HAP-1 (cell line): ENCODE measurements at regions not wholly inside any gene's neighbourhood (a gene's known extent, or its start where the extent isn't known, plus 50 kb on each side); places are given as distances from the start of the nearest gene placed in this dataset.

ENCODE experiments used
- DNase-seq, 2 experiments: peaks; one replicate each; pipeline ENCODE4 v3.0.0-alpha.2; 2016 to 2020; ENCODE audit warnings: low spot score in 2 of 2
- H3K27me3 ChIP-seq: fragments of 250-450 bp; sonication (Bioruptor Pico); 2 replicates; pipeline ENCODE4 v1.5.1; 2020; ENCODE audit warnings: low read depth, mild to moderate bottlenecking, moderate library complexity
- H3K36me3 ChIP-seq: fragments of 250-450 bp; sonication (Bioruptor Pico); replicated peaks from 2 replicates; pipeline ENCODE4 v1.5.1; 2020; ENCODE audit warnings: mild to moderate bottlenecking
- H3K4me1 ChIP-seq: fragments of 250-450 bp; sonication (Bioruptor Pico); 2 replicates; pipeline ENCODE4 v1.5.1; 2020; ENCODE audit warnings: mild to moderate bottlenecking
- H3K4me3 ChIP-seq: fragments of 250-450 bp; sonication (Bioruptor Pico); 2 replicates; pipeline ENCODE4 v1.5.1; 2020; ENCODE audit warnings: mild to moderate bottlenecking, moderate library complexity
- H3K9me3 ChIP-seq: fragments of 250-450 bp; sonication (Bioruptor Pico); 2 replicates; pipeline ENCODE4 v1.5.1; 2020; ENCODE audit warnings: mild to moderate bottlenecking, moderate library complexity
- in situ Hi-C: fragments of 300-500 bp; cut with MboI; formaldehyde crosslinking; loops from 3 replicates; pipeline ENCODE4 v1.14.3; 2020; ENCODE audit warnings: low sequenced_read_pairs, inconsistent platforms, mixed read lengths

DNA sequence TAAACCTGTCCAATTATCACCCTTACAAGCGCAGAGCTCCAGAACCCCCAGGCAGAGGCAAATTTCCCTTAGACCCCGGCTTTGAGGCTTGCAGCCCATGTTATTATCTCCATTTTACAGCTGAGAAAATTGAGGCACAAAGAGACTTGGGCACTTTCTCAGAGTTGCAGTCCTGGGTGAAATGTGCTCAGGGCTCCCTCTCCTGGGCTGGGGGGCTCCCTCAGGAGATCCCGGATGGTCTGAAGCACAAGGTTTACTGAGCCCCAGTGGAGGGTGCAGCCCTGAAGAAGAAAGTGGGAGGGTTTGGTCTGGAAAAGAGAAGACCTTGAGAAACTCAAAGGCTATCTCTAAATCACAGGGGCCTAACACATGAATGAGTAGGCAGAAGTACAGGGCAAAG is 156.6 kb downstream of the CYRIA start:
- in situ Hi-C loops: loop anchor here (5.0 to 25.0 kb wide), 2 partner anchors 572 to 872 kb away; partner anchors contain the start of gene MYCN
- DNase-seq: no peak
- no peak overlapping the region for H3K4me3 ChIP-seq
- H3K4me1 ChIP-seq: no peaks in the 10 kb centered on the region
- no peaks in the 10 kb centered on the region for H3K9me3 ChIP-seq
- H3K36me3 ChIP-seq: no peaks in the 10 kb centered on the region
- peaks cover 10% of the 10 kb centered on the region for H3K27me3 ChIP-seq

DNA sequence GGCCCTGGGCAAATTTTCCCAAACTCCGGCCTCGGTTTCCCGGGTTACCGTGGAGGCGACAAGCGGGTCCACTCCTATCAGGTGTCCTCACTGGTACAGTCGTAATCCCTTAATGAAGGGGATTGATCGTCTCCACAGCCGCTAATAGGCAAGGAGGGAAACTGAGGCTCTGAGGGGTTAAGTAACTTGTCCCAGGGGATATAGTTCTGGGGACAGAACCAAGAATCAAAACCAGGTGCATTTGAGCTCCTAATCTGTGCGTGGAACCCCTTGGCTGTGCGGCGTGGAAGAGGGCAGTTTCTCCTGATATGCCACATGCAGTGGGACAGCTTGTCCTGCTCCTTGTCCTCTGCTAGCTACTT is 157.2 kb downstream of the CYRIA start:
- H3K4me1 ChIP-seq: no peaks in the 10 kb centered on the region
- no peak overlapping the region for H3K4me3 ChIP-seq

DNA sequence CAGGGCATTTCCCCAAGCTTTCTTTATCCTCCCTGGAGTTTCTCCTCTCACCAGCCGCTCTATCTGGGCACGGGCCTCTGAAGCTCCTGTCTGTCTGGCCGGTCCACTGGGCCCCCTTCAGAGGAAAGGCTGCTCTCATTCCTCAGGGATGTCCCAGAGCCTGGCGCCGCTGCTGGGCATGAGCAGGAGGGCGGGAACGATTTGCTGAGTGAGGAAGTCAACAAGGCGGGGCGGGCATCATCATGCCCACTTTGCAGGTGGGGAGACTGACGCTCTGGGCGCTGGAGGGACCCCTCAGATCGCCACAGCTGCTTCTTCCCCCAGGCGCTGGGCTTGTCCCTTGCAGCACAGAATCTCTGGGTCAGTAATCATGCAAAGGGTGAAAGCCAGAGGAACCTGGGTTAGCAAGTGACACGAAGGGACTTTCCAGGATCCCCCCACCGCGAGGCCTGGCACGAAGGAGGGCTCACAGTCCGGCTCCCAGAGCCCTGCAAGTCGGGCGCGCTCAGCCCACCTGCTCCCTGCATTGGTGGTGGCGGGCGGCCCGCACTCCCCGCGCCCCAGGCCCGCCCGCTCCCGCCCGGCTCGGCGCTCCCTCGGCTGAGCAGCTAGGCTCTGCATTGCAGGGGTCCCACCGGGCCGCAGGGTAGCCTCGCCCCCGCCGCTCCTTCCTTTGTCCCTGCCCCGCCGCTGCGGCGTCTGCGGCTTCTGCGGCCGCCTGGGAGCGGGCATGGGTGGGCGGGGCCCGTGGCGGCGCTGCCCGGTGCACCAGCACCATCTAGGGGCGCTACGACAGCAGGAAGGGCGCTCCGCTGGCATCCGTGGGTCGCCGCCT is 157.8 kb downstream of the CYRIA start:
- peaks cover 10% of the 10 kb centered on the region for H3K27me3 ChIP-seq
- H3K9me3 ChIP-seq: no peaks in the 10 kb centered on the region
- no peaks in the 10 kb centered on the region for H3K4me1 ChIP-seq
- DNase-seq: peak; percentile 29 to 71
- in situ Hi-C loops: loop anchor here (5.0 to 25.0 kb wide), 2 partner anchors 571 to 871 kb away; partner anchors contain the start of gene MYCN
- H3K4me3 ChIP-seq: peak overlapping the region; percentile 11; the same call in 1 of the 2 replicates
- no peaks in the 10 kb centered on the region for H3K36me3 ChIP-seq

More for the DNA sequence above, 157.2 kb downstream of the CYRIA start:
- no peak for DNase-seq
- Histone ChIP-seq H3K36me3 (no peaks in the 10 kb centered on the region), H3K27me3 (peaks cover 10% of the 10 kb centered on the region), H3K9me3 (no peaks in the 10 kb centered on the region)
- in situ Hi-C loops: loop anchor here (5.0 to 25.0 kb wide), 2 partner anchors 571 to 871 kb away; partner anchors contain the start of gene MYCN

DNA sequence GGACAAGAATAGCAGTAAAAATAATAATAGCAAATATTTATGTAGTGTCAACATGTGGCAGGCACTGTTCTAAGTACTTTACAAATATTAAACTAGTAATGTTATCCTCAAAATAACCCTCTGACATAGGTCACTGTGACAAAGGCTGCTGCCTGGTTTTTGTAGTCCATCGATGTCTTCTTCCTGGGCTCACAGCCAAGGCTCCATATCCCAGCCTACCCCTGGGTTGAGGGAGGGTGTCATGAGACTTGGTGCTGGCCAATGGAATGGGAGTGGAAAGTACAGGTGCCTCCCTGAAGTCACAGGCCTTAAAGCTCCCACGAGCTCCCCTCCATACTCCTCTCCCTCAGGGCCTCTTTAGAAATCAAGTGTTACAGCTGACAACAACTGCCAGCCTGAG is 159.3 kb downstream of the CYRIA start:
- no peaks in the 10 kb centered on the region for H3K4me1 ChIP-seq
- H3K36me3 ChIP-seq: no peaks in the 10 kb centered on the region
- H3K4me3 ChIP-seq: no peak overlapping the region
- in situ Hi-C loops: loop anchor here (5.0 to 25.0 kb wide), 2 partner anchors 569 to 869 kb away; partner anchors contain the start of gene MYCN
- H3K9me3 ChIP-seq: no peaks in the 10 kb centered on the region
- DNase-seq: no peak
- H3K27me3 ChIP-seq: peaks cover 6% of the 10 kb centered on the region

DNA sequence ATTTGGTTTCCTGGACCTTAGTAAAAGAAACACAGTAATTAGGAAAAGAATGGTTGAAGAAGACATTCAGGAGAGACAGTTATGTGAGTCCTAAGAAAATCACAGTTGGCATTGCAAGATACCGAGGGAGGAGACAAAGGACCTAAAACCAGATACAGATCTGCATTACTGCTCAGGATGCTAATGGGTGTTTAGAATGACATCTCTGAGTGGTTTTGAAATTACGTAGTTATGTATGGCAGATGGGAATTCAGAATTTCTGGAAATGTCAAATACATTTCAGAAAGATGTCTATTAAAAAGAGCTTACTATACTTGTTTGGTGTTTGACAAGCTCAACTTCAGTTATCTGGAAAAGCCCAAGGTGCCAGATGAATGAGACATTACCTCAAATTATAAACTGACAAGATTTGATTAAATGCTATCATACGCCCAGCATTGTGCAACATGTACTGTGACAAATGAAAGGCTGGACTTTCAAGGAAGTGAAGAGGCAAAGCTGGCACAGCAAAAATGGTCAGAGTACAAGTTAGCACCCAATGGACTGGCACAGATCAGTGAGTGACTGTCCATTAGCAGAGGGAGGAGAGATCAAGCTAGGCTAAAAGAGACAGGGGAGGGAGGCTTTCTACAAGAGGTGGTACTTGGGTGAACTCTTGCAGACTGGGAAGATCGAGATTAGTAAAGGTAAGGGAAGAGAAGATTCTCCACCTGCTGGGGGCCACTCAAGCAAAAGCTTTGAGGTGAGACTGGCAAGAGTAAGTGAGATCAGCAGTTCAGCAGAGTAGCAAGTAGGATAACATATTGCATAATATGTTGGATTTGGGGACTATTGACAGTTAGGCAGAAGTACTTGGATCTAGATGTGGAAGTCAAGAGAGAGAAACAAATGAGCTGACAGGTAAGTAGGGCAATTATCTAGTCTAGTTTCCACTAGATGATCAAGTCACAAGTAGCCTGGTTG is 168.9 kb downstream of the CYRIA start:
- Histone ChIP-seq H3K4me1 (no peaks in the 10 kb centered on the region), H3K27me3 (no peaks in the 10 kb centered on the region), H3K4me3 (no peak overlapping the region), H3K9me3 (no peaks in the 10 kb centered on the region), H3K36me3 (no peaks in the 10 kb centered on the region)
- in situ Hi-C loops: no loop called here
- no peak for DNase-seq

DNA sequence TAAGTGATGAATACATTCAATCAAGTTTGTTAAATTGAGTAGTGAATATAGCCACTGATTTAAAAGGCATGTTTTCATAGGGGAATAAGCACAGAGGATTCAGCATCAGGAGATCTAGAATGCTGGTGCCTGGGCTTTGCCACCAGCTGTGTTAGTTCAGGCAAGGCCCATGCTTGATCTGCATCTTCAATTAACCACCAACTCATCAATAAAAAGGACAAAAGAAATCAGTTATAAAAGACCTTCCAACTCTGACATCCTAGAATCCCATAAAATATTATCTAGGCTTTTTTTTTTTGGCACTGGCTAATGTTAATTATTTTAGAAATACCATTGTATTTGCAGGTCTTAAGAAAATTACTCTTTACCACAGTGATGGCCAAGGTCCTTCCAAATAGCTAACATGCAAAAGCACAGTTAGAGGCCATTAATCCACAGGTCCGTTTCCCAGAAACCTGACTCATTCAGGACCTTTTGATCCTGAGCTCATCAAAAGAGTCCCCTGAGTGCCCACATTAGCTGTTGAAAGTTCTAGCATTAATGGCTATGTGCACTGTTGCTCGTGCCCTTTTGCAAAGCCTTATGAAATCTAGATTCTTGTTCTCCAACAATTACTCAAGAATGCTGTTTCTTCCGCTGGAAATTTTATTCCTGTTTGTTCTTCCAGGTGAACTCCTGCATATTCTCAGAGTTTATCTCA is 170.0 kb downstream of the CYRIA start:
- no peaks in the 10 kb centered on the region for H3K36me3 ChIP-seq
- H3K9me3 ChIP-seq: no peaks in the 10 kb centered on the region
- H3K4me3 ChIP-seq: no peak overlapping the region
- in situ Hi-C loops: no loop called here
- no peaks in the 10 kb centered on the region for H3K27me3 ChIP-seq
- H3K4me1 ChIP-seq: no peaks in the 10 kb centered on the region
- DNase-seq: no peak

DNA sequence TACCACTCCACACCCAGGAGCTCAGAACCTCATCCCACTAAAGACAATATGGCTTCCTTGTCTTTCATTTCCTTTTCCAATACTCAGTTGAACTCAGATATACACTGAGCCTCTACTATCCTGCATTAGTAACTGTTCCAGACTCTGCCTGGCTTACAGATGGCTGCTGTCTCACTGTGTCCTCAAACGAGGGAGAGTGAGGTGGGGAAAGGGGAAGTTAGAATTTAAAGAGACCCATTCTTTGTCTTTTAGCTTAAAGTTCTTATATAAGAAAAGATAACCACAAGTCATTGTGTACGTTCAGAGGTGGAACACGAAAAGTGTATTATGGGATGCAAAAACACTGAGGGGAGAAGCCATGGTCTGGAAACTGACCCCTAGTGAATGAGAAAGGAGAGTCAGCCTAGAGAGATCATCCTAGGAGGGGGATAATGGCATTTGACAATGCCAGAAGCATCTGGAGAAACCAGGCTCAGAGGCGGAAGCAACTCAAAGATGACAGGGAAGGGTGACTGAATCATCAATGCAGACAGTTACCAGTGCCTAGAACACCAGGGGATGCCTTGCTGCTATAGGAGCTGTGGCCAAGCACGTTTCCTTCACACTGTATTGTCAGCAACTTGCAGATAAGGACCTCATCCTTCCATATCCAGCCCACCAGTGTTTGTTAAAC is 170.7 kb downstream of the CYRIA start:
- Histone ChIP-seq H3K4me3 (no peak overlapping the region), H3K36me3 (no peaks in the 10 kb centered on the region), H3K27me3 (no peaks in the 10 kb centered on the region), H3K4me1 (no peaks in the 10 kb centered on the region), H3K9me3 (no peaks in the 10 kb centered on the region)
- no peak for DNase-seq
- in situ Hi-C loops: no loop called here

DNA sequence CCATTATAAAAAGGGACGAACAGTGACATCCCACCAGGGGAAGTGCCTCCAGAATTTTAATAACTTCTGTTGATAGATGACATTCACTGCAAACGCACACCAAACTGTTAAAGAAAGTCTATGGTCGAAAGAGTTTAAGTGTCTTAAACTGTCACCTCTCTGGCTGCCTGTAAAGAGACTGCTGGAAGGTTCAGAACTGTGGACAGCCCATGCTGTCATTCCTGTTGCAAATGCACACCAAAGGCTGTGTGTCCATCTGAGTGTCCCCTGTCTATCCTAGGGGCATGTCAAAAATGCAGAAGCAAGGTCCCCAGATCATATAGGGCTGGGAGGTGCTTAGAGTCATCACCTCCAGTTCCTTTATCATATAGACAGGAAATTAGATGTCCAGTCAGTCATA is 171.8 kb downstream of the CYRIA start:
- no peak for DNase-seq
- in situ Hi-C loops: no loop called here
- no peak overlapping the region for H3K4me3 ChIP-seq

DNA sequence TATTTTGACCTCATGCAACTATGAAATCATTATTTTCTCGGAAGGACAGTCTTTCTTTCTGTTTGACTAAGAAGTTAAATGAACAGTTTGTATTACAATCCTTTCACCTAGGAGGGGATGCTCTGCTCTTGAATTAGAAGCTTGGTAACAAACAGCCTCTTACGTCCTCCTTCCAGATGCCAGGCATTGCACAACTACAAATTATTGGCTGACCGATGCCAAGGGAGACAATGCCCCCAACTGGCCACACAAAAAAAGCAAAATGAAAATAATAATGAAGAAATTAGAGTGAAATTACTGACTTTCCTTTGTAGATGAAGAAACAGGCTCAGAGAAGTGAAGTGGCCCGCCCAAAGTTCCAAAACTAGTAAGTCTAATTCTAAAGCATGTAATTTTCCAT is 177.9 kb downstream of the CYRIA start:
- in situ Hi-C loops: no loop called here
- Histone ChIP-seq H3K27me3 (no peaks in the 10 kb centered on the region; the same call in 1 of the 2 replicates), H3K36me3 (no peaks in the 10 kb centered on the region), H3K4me3 (no peak overlapping the region), H3K4me1 (no peaks in the 10 kb centered on the region), H3K9me3 (no peaks in the 10 kb centered on the region)
- DNase-seq: peak in 1 of 2 experiments; percentile 10

More for the DNA sequence above, 171.8 kb downstream of the CYRIA start:
- no peaks in the 10 kb centered on the region for H3K9me3 ChIP-seq
- H3K36me3 ChIP-seq: no peaks in the 10 kb centered on the region
- H3K27me3 ChIP-seq: no peaks in the 10 kb centered on the region
- no peaks in the 10 kb centered on the region for H3K4me1 ChIP-seq

DNA sequence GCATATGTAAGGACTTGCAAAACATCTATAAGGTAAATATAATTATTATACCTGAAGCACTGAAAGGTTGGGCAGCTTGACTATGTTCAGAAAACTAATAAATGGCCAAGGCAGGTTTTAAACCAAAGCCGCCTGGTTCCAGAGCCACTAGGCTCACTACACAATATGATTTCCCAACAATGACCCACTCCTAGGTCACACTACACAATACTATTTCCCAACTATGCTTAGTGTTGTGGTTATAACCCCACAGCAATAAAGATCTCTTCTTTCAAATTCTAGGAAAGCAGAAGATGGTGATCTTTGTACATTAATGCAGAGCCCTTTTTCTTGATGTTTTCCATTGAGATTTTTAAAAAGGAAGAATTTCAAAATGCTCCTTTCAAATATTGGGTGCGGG is 180.4 kb downstream of the CYRIA start:
- H3K4me1 ChIP-seq: no peaks in the 10 kb centered on the region
- no peak for DNase-seq
- in situ Hi-C loops: no loop called here
- no peaks in the 10 kb centered on the region for H3K36me3 ChIP-seq
- H3K4me3 ChIP-seq: no peak overlapping the region
- H3K9me3 ChIP-seq: no peaks in the 10 kb centered on the region
- no peaks in the 10 kb centered on the region; the same call in 1 of the 2 replicates for H3K27me3 ChIP-seq

DNA sequence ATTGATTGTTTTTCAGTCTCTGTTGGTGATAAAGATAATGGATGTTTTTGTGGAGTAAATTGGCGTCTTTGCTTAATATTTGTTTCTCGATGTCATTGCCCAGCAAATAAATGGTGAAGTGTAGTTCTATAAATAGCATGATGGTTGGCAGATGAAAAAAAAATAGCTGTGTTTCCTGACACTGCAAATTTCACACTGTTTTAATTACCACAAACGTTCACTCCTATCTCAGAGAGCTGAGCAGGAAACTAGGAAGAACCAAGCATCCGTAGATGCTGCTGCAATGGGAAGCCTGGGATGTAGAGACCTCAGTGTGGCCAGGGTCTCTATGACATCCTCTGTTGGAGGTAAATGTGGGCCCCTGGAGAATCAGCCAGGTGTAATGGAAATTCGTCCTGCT is 183.2 kb downstream of the CYRIA start:
- in situ Hi-C loops: no loop called here
- Histone ChIP-seq H3K4me1 (no peaks in the 10 kb centered on the region), H3K4me3 (no peak overlapping the region), H3K9me3 (no peaks in the 10 kb centered on the region), H3K27me3 (no peaks in the 10 kb centered on the region; the same call in 1 of the 2 replicates), H3K36me3 (no peaks in the 10 kb centered on the region)
- DNase-seq: no peak

DNA sequence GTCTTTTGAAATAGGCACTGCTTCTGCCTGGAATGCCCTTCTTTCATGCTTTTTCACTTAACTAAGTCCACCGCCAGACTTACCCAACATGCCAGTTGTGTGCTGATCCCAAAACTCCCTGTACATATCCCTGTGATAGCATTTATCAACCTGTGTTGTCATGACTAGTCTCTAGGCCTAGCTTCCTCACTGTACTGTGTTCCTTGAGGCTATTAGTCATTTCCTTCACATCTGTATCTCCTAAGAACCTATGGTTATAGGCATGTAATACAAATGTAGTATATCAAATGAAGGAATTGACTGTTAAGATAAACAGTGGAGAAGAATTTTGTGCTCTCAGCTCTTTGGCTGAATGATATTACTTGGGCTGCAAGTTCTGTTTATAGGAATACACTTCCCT is 184.3 kb downstream of the CYRIA start:
- H3K36me3 ChIP-seq: no peaks in the 10 kb centered on the region
- in situ Hi-C loops: no loop called here
- H3K4me1 ChIP-seq: no peaks in the 10 kb centered on the region
- no peaks in the 10 kb centered on the region for H3K9me3 ChIP-seq
- no peak for DNase-seq
- H3K27me3 ChIP-seq: no peaks in the 10 kb centered on the region; the same call in 1 of the 2 replicates
- no peak overlapping the region for H3K4me3 ChIP-seq

DNA sequence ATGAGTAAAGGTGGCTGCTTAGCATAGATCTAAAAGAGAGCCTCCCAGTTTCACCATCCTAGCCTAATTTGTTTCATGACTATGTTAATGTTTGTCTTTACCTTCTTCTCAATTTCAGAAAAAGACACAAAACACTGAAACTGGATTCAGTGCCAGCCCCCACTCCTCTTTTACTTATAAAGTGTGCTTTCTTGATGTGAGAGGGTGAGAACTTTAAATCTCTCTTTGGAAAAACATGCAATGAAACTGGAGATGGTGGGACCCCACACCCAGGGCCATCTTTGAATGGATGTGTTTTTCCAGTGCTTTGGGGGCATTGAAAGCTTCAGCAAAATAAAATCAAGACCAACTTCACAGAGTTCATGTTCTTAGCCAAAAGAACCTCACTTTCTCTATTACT is 185.9 kb downstream of the CYRIA start:
- in situ Hi-C loops: no loop called here
- H3K27me3 ChIP-seq: no peaks in the 10 kb centered on the region
- H3K4me3 ChIP-seq: no peak overlapping the region
- no peaks in the 10 kb centered on the region for H3K9me3 ChIP-seq
- no peaks in the 10 kb centered on the region for H3K4me1 ChIP-seq
- no peaks in the 10 kb centered on the region for H3K36me3 ChIP-seq
- no peak for DNase-seq
